CD4-positive, alpha-beta T cell treated with Interleukin-4 for 4 hours (primary cell): ENCODE measurements at regions not wholly inside any gene's neighbourhood (a gene's known extent, or its start where the extent isn't known, plus 50 kb on each side); places are given as distances from the start of the nearest gene placed in this dataset.
"Not testable (repeated sequence)": the region's sequence is repeated elsewhere in the genome, so short reads cannot be mapped to it uniquely, and the experiment has no call there.

Experiments used
- DNase-seq: peaks from one replicate; pipeline ENCODE4 v3.0.0-alpha.2; 2020

DNA sequence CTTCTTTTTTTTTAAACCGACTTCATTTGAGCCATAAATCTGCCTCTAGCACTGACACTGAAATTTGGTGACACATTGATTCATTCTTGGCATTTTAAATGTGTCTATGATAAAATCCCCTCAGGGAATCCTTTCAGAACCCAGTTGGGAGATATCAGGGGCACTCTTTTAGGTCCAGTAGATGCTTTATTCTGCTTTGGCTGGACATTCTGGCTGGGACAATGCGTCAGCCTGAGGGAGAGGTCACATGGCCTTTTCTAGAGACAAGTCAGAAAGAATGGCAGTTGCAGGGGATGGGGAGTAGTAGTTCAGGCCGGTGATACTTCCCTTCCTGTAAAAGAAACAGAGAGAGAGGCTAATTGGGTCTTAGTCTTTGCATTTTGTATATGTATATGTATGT, 63.1 kb downstream of the TRIM43 start:
- not testable (repeated sequence) for DNase-seq

DNA sequence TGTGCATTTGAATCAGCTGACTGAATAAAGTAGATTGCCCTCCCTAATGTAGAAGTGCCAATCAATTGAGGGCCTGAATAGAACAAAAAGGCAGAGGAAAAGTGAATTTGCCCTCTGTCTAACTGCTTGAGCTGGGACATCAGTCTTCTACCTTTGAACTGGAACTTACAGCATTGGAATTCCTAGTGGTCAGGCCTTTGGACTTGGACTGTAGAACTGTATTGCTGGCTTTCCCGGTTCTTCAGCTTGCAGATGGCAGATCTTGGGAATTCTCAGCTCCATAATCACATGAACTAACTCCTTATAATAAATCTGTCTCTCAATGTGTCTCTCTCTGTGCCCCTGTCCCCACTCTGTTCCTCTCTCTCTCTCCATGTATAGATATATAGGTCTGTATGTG, 64.8 kb downstream of the TRIM43 start:
- DNase-seq = not testable (repeated sequence)

- DNase-seq = not testable (repeated sequence)
Observed at GRCh38 chr2:95657937-95658336, 66.1 kb downstream of the TRIM43 start.

- DNase-seq = not testable (repeated sequence)
Observed at GRCh38 chr2:95660766-95661562, 69.2 kb downstream of the TRIM43 start.

GRCh38 chr2:95663471-95664441, 72.0 kb downstream of the TRIM43 start:
- not testable (repeated sequence) for DNase-seq

DNA sequence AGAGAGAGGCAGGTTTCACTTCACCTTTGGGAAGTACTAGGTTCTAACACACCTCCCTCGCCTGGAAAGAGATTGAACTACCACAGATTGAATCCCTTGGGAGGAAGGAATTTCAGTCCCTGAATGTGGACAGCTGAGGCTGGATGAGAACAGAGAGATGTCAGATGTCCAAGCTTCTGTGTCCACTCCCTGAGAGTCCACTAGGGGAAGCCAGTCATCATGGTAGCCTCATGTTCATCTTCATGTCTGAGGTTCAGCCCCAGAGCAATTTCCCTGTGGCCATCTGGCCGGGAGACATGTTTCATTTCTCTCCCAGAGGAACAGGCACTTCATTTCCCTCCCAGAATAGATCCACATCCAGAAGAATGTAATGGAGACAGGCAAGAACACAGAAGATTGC, 74.8 kb downstream of the TRIM43 start:
- not testable (repeated sequence) for DNase-seq

DNA sequence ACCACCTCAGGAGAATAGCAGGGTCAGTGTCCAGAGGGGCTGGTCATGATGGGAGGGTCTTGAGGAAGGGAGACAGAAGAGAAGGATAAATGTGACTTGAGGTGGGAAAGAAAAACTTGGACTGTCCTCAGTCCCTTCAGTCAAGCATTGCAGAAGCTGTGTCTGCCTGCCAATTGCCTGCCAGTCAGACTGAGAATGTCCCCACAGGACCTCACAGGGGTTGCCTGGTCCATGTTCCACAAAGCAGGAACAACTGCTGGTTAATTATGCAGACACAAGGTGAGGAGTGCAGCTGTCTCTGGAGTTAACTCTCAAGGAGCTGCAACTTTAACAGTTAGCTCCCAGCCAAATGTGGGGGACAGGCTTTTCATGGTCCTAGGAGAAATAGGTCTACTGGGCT, 75.7 kb downstream of the TRIM43 start:
- DNase-seq = no peak

GRCh38 chr2:95668934-95669333, 77.1 kb downstream of the TRIM43 start:
- not testable (repeated sequence) for DNase-seq

- no peak for DNase-seq
Observed at GRCh38 chr2:95669441-95669991, 77.7 kb downstream of the TRIM43 start.

- DNase-seq = no peak
Observed at GRCh38 chr2:95670167-95670566, 78.4 kb downstream of the TRIM43 start.

DNA sequence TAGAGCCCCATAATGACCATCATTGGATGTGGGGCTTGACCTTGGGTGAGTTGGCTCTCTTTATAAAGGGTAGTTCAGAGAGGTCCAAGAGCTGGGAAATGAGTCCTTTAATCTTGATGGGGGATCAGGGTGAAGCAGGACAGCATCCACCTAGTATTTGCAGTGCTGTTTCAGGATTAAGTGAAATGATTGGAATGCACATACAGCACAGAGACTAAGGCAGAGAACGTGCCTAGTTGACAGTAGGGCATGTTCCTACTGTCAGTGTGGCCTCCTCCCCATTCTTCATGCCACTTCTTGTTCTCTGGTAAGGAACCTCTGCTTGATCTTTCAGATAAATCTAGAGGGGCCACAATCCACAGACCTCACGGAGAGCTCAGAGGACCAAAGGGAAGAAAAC, 78.9 kb downstream of the TRIM43 start:
- DNase-seq = no peak

GRCh38 chr2:95671171-95671570, 79.4 kb downstream of the TRIM43 start:
- not testable (repeated sequence) for DNase-seq

DNA sequence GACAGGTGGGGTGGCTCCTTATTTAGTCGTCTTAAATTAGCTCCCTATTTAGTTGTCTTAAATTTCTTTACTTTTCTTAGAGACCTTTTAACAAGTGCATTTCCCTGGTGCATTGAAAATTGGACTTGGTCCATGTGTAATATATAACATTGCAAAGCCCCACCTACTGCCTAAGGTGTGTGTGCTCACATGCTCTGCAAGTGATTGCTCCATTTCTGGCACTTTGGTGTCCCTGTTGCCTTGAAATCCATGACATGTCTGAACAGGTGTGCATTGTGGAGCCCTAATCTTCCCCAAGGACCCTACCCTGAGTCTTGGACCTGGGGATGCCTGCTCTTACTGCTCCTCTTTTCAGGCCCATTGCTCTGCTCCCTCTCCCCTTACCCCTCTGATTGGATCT, 80.2 kb downstream of the TRIM43 start:
- DNase-seq = not testable (repeated sequence)

DNA sequence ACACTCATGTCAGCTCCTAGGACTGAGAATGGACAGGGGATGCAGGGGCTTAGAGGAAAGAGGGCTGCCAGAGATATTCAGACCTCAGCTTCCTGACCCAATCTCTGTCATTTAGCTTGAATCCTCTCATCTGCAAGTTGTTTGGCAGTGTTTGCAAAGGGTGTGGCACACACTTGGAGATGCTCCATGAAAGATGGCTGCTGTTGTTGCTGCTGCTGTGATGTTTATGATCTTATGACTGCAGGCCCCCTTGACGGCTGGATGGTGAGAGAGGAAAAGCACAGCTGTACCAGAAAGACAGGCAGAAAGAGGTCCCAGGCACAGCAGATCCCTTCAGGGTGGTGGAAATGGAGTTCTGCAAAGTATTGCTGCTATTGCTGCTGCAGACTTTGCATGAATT, 80.7 kb downstream of the TRIM43 start:
- not testable (repeated sequence) for DNase-seq

- DNase-seq = no peak
Observed at GRCh38 chr2:95674186-95674585, 82.4 kb downstream of the TRIM43 start.

DNA sequence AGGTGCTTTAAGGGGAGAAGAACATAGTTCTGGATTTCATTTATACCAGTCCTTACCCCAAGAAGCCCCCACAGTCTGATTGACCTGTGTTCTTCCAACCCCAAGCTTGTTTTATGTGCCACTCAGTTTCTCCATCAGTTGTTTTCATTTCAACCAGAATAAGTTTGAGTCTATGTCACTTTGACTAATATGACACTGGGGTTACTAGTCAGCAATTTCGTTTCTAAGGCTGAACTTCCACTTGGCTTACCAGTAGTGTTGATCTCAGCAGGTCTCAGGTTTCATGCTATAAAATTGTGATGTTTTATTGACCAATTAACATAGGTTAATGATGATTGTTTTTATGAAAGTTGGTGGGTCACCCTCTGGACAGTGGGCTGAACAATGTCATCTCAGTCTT, 84.8 kb downstream of the TRIM43 start:
- DNase-seq = not testable (repeated sequence)

DNA sequence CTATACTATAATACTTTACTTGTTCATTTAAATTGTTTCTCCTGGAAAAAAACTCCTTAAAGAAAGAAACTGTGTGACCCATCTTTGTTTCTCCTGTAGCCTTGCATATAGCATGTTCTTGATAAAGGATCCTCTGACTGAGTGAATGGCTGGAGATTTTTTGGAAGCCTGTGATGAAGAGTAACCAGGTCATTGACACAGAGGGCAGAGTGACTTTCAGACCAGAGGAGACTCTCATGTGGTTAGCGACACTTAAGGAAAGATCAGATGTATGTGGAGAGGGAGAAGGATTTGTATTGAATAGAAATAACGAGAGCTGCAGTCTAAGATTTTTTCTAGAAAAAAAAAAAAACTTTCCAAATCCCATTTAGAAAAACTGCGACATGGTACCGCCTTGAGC, 85.5 kb downstream of the TRIM43 start:
- no peak for DNase-seq

DNA sequence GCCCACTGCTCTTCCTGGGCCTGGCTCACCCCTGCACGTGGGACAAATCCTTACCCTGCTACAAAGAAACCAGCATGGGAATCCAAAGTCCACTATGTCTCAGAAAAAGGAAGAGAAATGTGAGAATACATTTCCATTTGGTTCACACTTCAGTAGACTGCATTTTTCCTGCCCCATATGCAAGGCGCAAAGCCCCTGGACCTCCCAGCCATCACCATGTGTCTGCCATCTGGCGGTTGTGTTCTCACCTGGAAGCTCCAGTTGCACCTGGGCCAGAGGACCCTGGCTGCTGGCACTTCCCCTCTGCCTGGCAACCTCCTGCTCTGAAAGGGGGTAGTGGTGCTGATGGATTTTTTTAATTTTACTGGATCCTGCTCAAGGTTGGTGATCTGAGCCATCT, 86.0 kb downstream of the TRIM43 start:
- not testable (repeated sequence) for DNase-seq

- not testable (repeated sequence) for DNase-seq
Observed at GRCh38 chr2:95681158-95681557, 89.4 kb downstream of the TRIM43 start.

- not testable (repeated sequence) for DNase-seq
Observed at GRCh38 chr2:95681589-95682081, 89.8 kb downstream of the TRIM43 start.

DNA sequence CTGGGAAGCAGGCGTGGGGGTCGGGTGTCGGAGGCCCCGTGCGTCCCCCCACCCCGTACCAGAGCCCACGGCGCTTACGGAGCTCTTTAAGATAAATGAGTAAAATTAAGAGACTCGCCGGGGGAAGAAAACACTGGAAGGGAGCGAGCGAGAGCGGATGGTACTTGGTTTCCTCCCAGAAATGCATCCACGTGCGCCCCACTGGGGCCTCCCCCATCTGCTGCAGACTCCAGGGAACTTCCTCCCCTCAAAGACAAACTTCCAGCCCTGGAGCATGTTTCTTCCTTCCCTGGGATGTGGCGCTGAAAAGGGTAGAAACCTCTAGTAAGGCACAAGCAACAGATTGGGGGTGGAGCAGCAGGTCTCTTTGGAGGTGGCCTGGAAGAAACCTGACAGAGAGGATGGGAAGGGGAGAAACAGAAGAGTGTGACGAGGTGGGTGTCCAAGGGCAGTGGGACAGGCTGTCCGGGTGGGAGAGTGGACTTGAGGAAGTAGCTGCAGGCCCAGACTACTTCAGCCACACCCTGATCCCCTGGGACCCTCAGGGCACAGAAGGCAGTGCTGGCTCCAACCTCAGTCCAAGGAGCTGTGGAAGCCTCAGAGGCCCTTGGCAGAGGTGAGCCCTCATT, 91.2 kb downstream of the TRIM43 start:
- DNase-seq = not testable (repeated sequence)

DNA sequence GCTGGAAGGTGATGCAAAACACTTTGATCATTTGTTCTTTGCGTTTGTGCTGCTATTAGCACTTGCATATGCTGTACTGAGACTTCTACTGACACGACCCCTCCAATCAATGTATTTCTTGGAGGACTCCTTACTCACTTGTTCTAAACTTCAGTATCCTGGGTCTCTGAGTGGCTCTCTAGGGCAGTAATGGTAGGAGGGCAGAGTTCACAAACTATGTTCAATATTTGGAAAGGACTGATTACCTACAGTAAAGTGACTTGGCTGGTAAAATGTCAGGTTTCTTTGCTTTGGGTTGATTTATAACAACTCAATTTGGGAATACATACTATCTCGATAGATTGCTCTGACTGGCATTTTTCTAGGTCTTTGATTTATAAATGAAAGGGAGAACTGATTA, 93.7 kb downstream of the TRIM43 start:
- no peak for DNase-seq
